PFSK-1 (cell line): ENCODE measurements at regions not wholly inside any gene's neighbourhood (a gene's known extent, or its start where the extent isn't known, plus 50 kb on each side); places are given as distances from the start of the nearest gene placed in this dataset.

Experiments used
- FOXP2 ChIP-seq: optimal IDR thresholded peaks from 2 replicates; pipeline ENCODE3; 2011; ENCODE audit warnings: borderline replicate concordance, control low read depth, inconsistent platforms; ENCODE audit not compliant: insufficient read depth; ENCODE audit errors: extremely low read length, extremely low read depth
- POLR2AphosphoS5 ChIP-seq: IDR thresholded peaks from 2 replicates; pipeline ENCODE4 v1.6.1; 2012; ENCODE audit warnings: low read depth, mild to moderate bottlenecking, control low read depth, low read length, moderate library complexity
- REST ChIP-seq, 2 experiments: IDR thresholded peaks; 2 replicates each; pipeline versions ENCODE4 v1.6.1 to v1.8.0; 2011 to 2012; ENCODE audit warnings: low read depth in 2 of 2, low read length in 2 of 2, control low read depth in 1 of 2, inconsistent platforms in 1 of 2, mild to moderate bottlenecking in 1 of 2, moderate library complexity in 1 of 2; ENCODE audit not compliant: insufficient read depth in 1 of 2
- SIN3A ChIP-seq: IDR thresholded peaks from 2 replicates; pipeline ENCODE4 v1.6.1; 2012; ENCODE audit warnings: mild to moderate bottlenecking, low read length, moderate library complexity, borderline replicate concordance; ENCODE audit not compliant: insufficient read depth

GRCh38 chr9:38334234-38334633 lies 58.3 kb upstream of the ALDH1B1 start:
- TF ChIP-seq POLR2AphosphoS5 (no peak), FOXP2 (no peak), SIN3A (no peak), REST (IDR thresholded peaks at IDR 0.05; ENCODE audit: insufficient read depth in 1 of 2, low read depth in 2 of 2, low read length in 2 of 2) (no peak)
